Endothelial cell of umbilical vein (primary cell): ENCODE measurements at regions not wholly inside any gene's neighbourhood (a gene's known extent, or its start where the extent isn't known, plus 50 kb on each side); places are given as distances from the start of the nearest gene placed in this dataset.

Experiments used
- BruUV-seq: library from RNA; stranded (reverse); fragments of 400-500 nt; replicated peaks from 2 replicates; lab custom pipeline; 2021; lab: Mats Ljungman, UMichigan
- CTCF ChIA-PET: fragments of 300-600, 350-600 bp; sonication (Branson Sonifier 250); formaldehyde crosslinking; loops from one replicate; lab custom pipeline; 2021; ENCODE audit warnings: antibody characterized with exemption, inconsistent platforms; lab: Charles Lee
- POLR2A ChIA-PET: fragments of 300-600, 350-600 bp; sonication (Branson Sonifier 250); formaldehyde crosslinking; loops from one replicate; lab custom pipeline; 2021; ENCODE audit warnings: antibody characterized with exemption, inconsistent platforms; lab: Charles Lee
- DNase-seq: peaks from one replicate; pipeline ENCODE4 v3.0.0-alpha.2; 2011; ENCODE audit warnings: low read depth, low spot score
- FAIRE-seq: peaks from 2 replicates; lab custom pipeline; 2011; peaks lifted over from hg19 to GRCh38; lab: Jason Lieb, UNC
- H2AFZ ChIP-seq: 2 replicates; pipeline ENCODE4 v1.6.0; 2012; ENCODE audit warnings: low read depth, low read length, control low read depth, inconsistent platforms
- H3K27ac ChIP-seq: 2 replicates; pipeline ENCODE4 v1.5.1; 2011; ENCODE audit warnings: low read depth, mild to moderate bottlenecking, control low read depth, low read length, moderate library complexity; ENCODE audit not compliant: insufficient read depth
- H3K27me3 ChIP-seq, 2 experiments: 2 replicates each; pipeline versions ENCODE4 v1.6.0 to v1.6.1; 2011; ENCODE audit warnings: low read length in 2 of 2, mixed read lengths in 1 of 2; ENCODE audit not compliant: control insufficient read depth in 2 of 2, insufficient read depth in 2 of 2
- H3K36me3 ChIP-seq, 2 experiments: 2 replicates in 1 of 2; 3 replicates in 1 of 2; pipeline ENCODE4 v1.5.1; 2011; ENCODE audit warnings: low read length in 2 of 2, mild to moderate bottlenecking in 1 of 2, moderate library complexity in 1 of 2; ENCODE audit not compliant: control insufficient read depth in 2 of 2, insufficient read depth in 2 of 2; ENCODE audit errors: extremely low read depth in 1 of 2
- H3K4me1 ChIP-seq: 3 replicates; pipeline ENCODE4 v1.5.1; 2011; ENCODE audit warnings: mild to moderate bottlenecking, low read length; ENCODE audit not compliant: control insufficient read depth, insufficient read depth; ENCODE audit errors: extremely low read depth
- H3K4me2 ChIP-seq: 2 replicates; pipeline ENCODE4 v1.6.1; 2011; ENCODE audit warnings: low read length, control low read depth, mixed read lengths; ENCODE audit not compliant: insufficient read depth
- H3K4me3 ChIP-seq, 3 experiments: fragments of 200-600 bp in 1 of 3; sonication (generic), shearing (Covaris generic) in 1 of 3; replicated peaks in 1 of 3; 2 replicates each; pipeline ENCODE4 v1.5.1; 2011 to 2016; ENCODE audit warnings: control low read depth in 3 of 3, low read length in 3 of 3, mild to moderate bottlenecking in 2 of 3, inconsistent platforms in 1 of 3, low read depth in 1 of 3, moderate library complexity in 1 of 3; ENCODE audit not compliant: insufficient read depth in 1 of 3
- H3K79me2 ChIP-seq: 2 replicates; pipeline ENCODE4 v1.6.0; 2012; ENCODE audit warnings: low read length, inconsistent platforms; ENCODE audit not compliant: control insufficient read depth, insufficient read depth
- H3K9ac ChIP-seq: replicated peaks from 2 replicates; pipeline ENCODE3; 2011; ENCODE audit warnings: low read length, control low read depth; ENCODE audit not compliant: insufficient read depth; ENCODE audit errors: extremely low read depth
- H3K9me1 ChIP-seq: replicated peaks from 3 replicates; pipeline ENCODE4 v1.6.0; 2011; ENCODE audit warnings: mild to moderate bottlenecking, low read length; ENCODE audit not compliant: control insufficient read depth, insufficient read depth; ENCODE audit errors: extremely low read depth
- H3K9me3 ChIP-seq: replicated peaks from 2 replicates; pipeline ENCODE4 v1.5.1; 2012; ENCODE audit warnings: low read length, inconsistent platforms; ENCODE audit not compliant: control insufficient read depth, insufficient read depth
- H4K20me1 ChIP-seq: replicated peaks from 2 replicates; pipeline ENCODE3; 2011; ENCODE audit warnings: mild to moderate bottlenecking, low read length; ENCODE audit not compliant: control insufficient read depth, insufficient read depth; ENCODE audit errors: extremely low read depth
- CTCF ChIP-seq, 2 donors: IDR thresholded peaks; 1 replicate in 1 of 2; 2 replicates in 1 of 2; pipeline ENCODE4 v1.5.1; 2011; ENCODE audit warnings: low read length in 2 of 2, mild to moderate bottlenecking in 2 of 2, moderate library complexity in 2 of 2, control low read depth in 1 of 2, inconsistent platforms in 1 of 2, low read depth in 1 of 2; ENCODE audit not compliant: insufficient read depth in 1 of 2; ENCODE audit errors: extremely low read depth in 1 of 2
- EZH2 ChIP-seq: IDR thresholded peaks from 2 replicates; pipeline ENCODE4 v1.6.1; 2012; ENCODE audit warnings: borderline replicate concordance, low read depth, mild to moderate bottlenecking, moderate library complexity, low read length, inconsistent platforms; ENCODE audit not compliant: severe bottlenecking
- FOS ChIP-seq: IDR thresholded peaks from 2 replicates; pipeline ENCODE4 v1.6.1; 2011; ENCODE audit warnings: mild to moderate bottlenecking, low read length, moderate library complexity, borderline replicate concordance; ENCODE audit not compliant: insufficient read depth
- GATA2 ChIP-seq: IDR thresholded peaks from 2 replicates; pipeline ENCODE4 v1.7.0; 2011; ENCODE audit warnings: low read depth, mild to moderate bottlenecking, moderate library complexity, mixed read lengths, low read length; ENCODE audit not compliant: insufficient read length, insufficient read depth
- JUN ChIP-seq: IDR thresholded peaks from 2 replicates; pipeline ENCODE4 v1.6.1; 2011; ENCODE audit warnings: borderline replicate concordance, low read depth; ENCODE audit not compliant: insufficient read length, insufficient read depth
- MAX ChIP-seq: IDR thresholded peaks from 2 replicates; pipeline ENCODE4 v1.6.1; 2011; ENCODE audit not compliant: insufficient read depth, insufficient read length
- MYC ChIP-seq: IDR thresholded peaks from one replicate; pipeline ENCODE4 v1.6.1; 2011; ENCODE audit warnings: mild to moderate bottlenecking, low read depth, low read length
- POLR2A ChIP-seq: IDR thresholded peaks from 2 replicates; pipeline ENCODE4 v1.6.1; 2012; ENCODE audit warnings: low read depth, mild to moderate bottlenecking, control low read depth, low read length
- POLR2AphosphoS5 ChIP-seq: IDR thresholded peaks from 2 replicates; pipeline ENCODE4 v1.6.1; 2012; ENCODE audit warnings: low read depth, mild to moderate bottlenecking, control low read depth, low read length, moderate library complexity; ENCODE audit not compliant: insufficient read depth
- dilution Hi-C: fragments of 300-500 bp; cut with MboI; formaldehyde crosslinking; loops from one replicate; pipeline ENCODE4 v1.15.0; 2019; ENCODE audit warnings: low sequenced_read_pairs; ENCODE audit not compliant: extremely low pct_ligation_motif_present
- intact Hi-C: fragments of 100-400 bp; cut with micrococcal nuclease; formaldehyde crosslinking; loops from one replicate; pipeline ENCODE4 v1.10.0; 2022

GRCh38 chr10:118969014-118969413 lies 60.5 kb upstream of the NANOS1 start:
- Histone ChIP-seq H4K20me1 (no peaks in the 10 kb centered on the region), H3K27ac (no peak overlapping the region), H3K27me3 (peaks cover 0 to 8% of the 10 kb centered on the region in 2 experiments), H3K36me3 (no peaks in the 10 kb centered on the region), H3K4me1 (no peaks in the 10 kb centered on the region), H3K4me3 (no peak overlapping the region), H3K9me3 (no peaks in the 10 kb centered on the region), H3K4me2 (no peak overlapping the region), H3K9me1 (no peaks in the 10 kb centered on the region), H3K79me2 (no peaks in the 10 kb centered on the region), H2AFZ (no peak overlapping the region), H3K9ac (no peak overlapping the region)
- FAIRE-seq (no peak), DNase-seq (no peak)
- dilution Hi-C loops: no loop called here
- ChIA-PET POLR2A (no interaction called here), CTCF (interaction anchor here (1.4 kb wide), 1 partner anchor 14 kb away, joined by 6 read pairs; no protein-coding TSS in a partner anchor)
- TF ChIP-seq EZH2 (no peak), FOS (no peak), JUN (no peak), MAX (no peak), GATA2 (no peak), POLR2A (no peak), MYC (no peak), POLR2AphosphoS5 (no peak), CTCF (IDR thresholded peaks at IDR 0.05; ENCODE audit: extremely low read depth in 1 of 2, insufficient read depth in 1 of 2, low read depth in 1 of 2, low read length in 2 of 2) (no peak)
- no TSS peak for BruUV-seq
- intact Hi-C loops: no loop called here
